ENCODE measurements at regions not wholly inside any gene's neighbourhood (a gene's known extent, or its start where the extent isn't known, plus 50 kb on each side); places are given as distances from the start of the nearest gene placed in this dataset.

- DNase-seq (ENCODE audit: low spot score) = no peak
- TF ChIP-seq, protein P1, sequence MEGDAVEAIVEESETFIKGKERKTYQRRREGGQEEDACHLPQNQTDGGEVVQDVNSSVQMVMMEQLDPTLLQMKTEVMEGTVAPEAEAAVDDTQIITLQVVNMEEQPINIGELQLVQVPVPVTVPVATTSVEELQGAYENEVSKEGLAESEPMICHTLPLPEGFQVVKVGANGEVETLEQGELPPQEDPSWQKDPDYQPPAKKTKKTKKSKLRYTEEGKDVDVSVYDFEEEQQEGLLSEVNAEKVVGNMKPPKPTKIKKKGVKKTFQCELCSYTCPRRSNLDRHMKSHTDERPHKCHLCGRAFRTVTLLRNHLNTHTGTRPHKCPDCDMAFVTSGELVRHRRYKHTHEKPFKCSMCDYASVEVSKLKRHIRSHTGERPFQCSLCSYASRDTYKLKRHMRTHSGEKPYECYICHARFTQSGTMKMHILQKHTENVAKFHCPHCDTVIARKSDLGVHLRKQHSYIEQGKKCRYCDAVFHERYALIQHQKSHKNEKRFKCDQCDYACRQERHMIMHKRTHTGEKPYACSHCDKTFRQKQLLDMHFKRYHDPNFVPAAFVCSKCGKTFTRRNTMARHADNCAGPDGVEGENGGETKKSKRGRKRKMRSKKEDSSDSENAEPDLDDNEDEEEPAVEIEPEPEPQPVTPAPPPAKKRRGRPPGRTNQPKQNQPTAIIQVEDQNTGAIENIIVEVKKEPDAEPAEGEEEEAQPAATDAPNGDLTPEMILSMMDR (IDR thresholded peaks at IDR 0.05; ENCODE audit: extremely low read depth, insufficient read depth, missing control alignments) = no peak
- in situ Hi-C loops (cut with MboI; ENCODE audit: low pct_unique_long_range_greater_than_20kb, low sequenced_read_pairs, unreplicated experiment) = no loop called here
These were observed 1036.6 kb downstream of the NAALADL2 start for GRCh38 chr3:175895731-175896130.

DNA sequence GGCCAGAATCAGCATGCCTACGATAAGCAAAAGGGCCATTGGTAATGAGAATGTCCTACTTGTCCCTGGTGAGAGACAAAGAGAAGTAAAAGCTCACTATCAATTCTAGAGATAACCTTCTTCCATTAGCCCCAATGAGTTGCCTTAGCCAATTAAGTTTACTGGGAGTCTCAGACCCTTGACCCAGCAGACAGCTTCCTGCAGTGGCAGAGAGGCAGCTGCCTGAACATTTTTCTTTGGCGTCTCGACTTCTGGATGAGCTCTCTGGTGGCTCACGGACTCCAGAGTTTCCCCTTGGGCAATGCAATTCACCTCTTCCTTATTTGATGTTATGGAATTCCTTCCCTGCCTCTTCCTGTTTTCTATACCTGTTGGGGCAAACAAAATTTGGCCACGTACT is 1034.4 kb downstream of the NAALADL2 start:
- TF ChIP-seq, protein P1 (IDR thresholded peaks at IDR 0.05; ENCODE audit: extremely low read depth, insufficient read depth, missing control alignments) = no peak
- in situ Hi-C loops (cut with MboI; ENCODE audit: low pct_unique_long_range_greater_than_20kb, low sequenced_read_pairs, unreplicated experiment) = no loop called here
- no peak for DNase-seq (ENCODE audit: low spot score)

- TF ChIP-seq, protein P1 (IDR thresholded peaks at IDR 0.05; ENCODE audit: extremely low read depth, insufficient read depth, missing control alignments) = no peak
- DNase-seq (ENCODE audit: low spot score) = no peak
- in situ Hi-C loops (cut with MboI; ENCODE audit: low pct_unique_long_range_greater_than_20kb, low sequenced_read_pairs, unreplicated experiment) = no loop called here
These were observed 1030.9 kb downstream of the NAALADL2 start for GRCh38 chr3:175890066-175890465.

DNA sequence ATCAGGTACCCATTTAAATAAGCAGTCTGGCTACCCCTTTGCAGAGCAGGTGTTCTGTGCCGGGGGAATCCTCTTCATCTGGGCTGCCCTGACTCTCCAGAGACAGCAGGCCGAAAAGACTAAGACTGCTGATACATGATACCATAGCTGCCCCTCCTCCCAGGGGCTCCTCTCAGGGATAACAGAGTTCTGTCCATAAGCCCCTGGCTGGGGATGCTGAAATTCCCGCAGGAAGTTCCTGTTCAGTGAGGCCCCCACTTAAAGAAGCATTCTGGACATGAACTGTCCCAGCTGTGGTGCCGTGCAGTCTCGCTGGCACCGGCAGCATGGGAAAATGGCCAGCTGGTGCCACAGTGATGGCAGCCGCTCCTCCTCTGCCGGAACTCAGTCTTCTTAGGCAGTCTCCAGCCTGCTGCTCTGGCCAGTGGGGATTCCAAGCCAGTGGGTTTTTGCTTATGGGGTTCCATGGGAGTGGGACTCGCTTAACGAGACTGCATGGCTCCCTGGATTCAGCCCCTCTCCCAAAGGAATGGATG is 1026.2 kb downstream of the NAALADL2 start:
- in situ Hi-C loops (cut with MboI; ENCODE audit: low pct_unique_long_range_greater_than_20kb, low sequenced_read_pairs, unreplicated experiment) = no loop called here
- no peak for DNase-seq (ENCODE audit: low spot score)
- TF ChIP-seq, protein P1 (IDR thresholded peaks at IDR 0.05; ENCODE audit: extremely low read depth, insufficient read depth, missing control alignments) = no peak

- DNase-seq (ENCODE audit: low spot score) = no peak
- TF ChIP-seq, protein P1 (IDR thresholded peaks at IDR 0.05; ENCODE audit: extremely low read depth, insufficient read depth, missing control alignments) = no peak
- in situ Hi-C loops (cut with MboI; ENCODE audit: low pct_unique_long_range_greater_than_20kb, low sequenced_read_pairs, unreplicated experiment) = no loop called here
These were observed 1020.3 kb downstream of the NAALADL2 start for GRCh38 chr3:175879417-175879816.

DNA sequence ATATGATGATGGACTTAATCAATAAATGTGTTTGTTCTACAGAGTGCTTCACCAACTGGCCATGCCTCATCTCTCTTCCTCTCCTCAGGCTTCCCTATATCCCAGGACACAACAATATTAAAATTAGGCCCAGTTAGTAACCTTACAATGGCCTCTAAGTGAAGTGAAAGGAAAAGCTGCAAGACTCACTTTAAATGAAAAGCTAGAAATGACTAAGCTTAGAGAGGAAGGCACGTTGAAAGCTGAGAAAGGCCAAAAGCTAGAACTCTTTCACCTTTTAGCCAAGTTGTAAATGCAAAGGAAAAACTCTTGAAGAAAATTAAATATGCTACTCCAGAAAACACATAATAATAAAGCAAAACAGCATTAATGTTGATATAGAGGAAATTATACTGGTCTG is 1010.3 kb downstream of the NAALADL2 start:
- in situ Hi-C loops (cut with MboI; ENCODE audit: low pct_unique_long_range_greater_than_20kb, low sequenced_read_pairs, unreplicated experiment) = no loop called here
- TF ChIP-seq, protein P1 (IDR thresholded peaks at IDR 0.05; ENCODE audit: extremely low read depth, insufficient read depth, missing control alignments) = no peak
- no peak for DNase-seq (ENCODE audit: low spot score)

- DNase-seq (ENCODE audit: low spot score) = no peak
- TF ChIP-seq, protein P1 (IDR thresholded peaks at IDR 0.05; ENCODE audit: extremely low read depth, insufficient read depth, missing control alignments) = no peak
- in situ Hi-C loops (cut with MboI; ENCODE audit: low pct_unique_long_range_greater_than_20kb, low sequenced_read_pairs, unreplicated experiment) = no loop called here
These were observed 1009.5 kb downstream of the NAALADL2 start for GRCh38 chr3:175868626-175869025.

Measured in GM13977 (cell line).